Mucosa of descending colon (tissue), 3 donors: ENCODE measurements at regions not wholly inside any gene's neighbourhood (a gene's known extent, or its start where the extent isn't known, plus 50 kb on each side); places are given as distances from the start of the nearest gene placed in this dataset.
A peak's percentile ranks its signal among the peaks of the same experiment; 100 is the strongest.

Experiments used
- ATAC-seq: fragments of 200-7000 bp; cut with Tn5 transposase; one replicate; pipeline ENCODE4 v1.9.1; 2020; ENCODE audit warnings: mild to moderate bottlenecking, moderate library complexity
- DNase-seq, 3 donors: peaks; one replicate each; pipeline ENCODE4 v3.0.0-alpha.2; 2020
- H3K36me3 ChIP-seq: fragments of 200-600 bp; one replicate; pipeline ENCODE4 v1.8.0; 2021; ENCODE audit warnings: low read depth, mild to moderate bottlenecking
- H3K4me1 ChIP-seq: fragments of 200-600 bp; one replicate; pipeline ENCODE4 v1.8.0; 2021; ENCODE audit warnings: low read depth, mild to moderate bottlenecking
- H3K4me3 ChIP-seq: fragments of 200-600 bp; one replicate; pipeline ENCODE4 v1.8.0; 2021; ENCODE audit warnings: mild to moderate bottlenecking
- H3K9me3 ChIP-seq: fragments of 200-600 bp; one replicate; pipeline ENCODE4 v1.8.0; 2021; ENCODE audit warnings: mild to moderate bottlenecking
- intact Hi-C, 2 donors: fragments of 100-400 bp; cut with DNase I in 1 of 2; cut with micrococcal nuclease in 1 of 2; formaldehyde crosslinking; loops; one replicate each; pipeline versions ENCODE4 v1.11.0 to v1.11.1; 2022; cut with DNase I, micrococcal nuclease
- TF ChIP-seq, protein P1 (sequence below): fragments of 200-600 bp; IDR thresholded peaks from one replicate; pipeline ENCODE4 v1.8.0; 2022; ENCODE audit warnings: antibody characterized with exemption, mild to moderate bottlenecking
- donor health status: DM: no; HTN: no; CAD: no; lungs with moderate emphysema.
- donor health status: DM: no; HTN: no; CAD: no.
- donor health status: DM: no; HTN: yes; CAD: no.

DNA sequence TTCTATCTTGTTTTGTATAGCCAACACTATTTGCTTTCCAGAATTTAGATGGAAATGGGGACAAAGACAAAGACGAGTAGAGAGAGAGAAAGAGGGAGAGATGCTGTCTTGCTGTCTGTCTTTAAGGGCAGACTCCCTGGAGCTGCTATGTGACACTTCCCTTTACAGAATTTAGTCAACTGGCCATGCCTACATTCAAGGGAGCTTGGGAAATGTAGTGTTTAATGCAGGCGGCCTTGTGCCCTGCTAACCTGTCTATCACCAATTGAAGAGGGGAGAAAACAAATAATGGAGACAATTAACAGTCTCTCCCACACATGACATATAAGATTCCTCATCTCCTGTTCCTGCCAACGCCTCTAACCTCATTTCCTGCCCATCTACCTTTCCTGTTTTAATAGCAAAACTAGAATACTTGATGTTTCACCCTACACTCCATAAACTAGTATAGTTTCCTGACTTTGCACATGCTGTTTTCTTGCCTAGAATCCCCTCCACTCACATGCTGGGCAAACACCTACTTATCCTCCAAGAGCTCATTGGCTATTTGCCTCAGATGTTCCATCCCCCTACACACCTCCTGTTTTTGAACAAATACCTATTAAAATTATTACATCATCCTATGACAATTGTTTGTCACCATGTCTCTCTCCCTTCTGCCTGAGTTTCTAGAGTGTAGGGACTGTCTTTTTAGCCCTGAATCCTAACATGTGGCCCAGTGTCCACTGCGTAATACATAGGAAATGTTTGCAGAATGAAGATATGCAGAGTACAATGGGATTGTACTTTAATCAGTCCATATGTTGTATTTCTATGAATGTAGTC lies 117.2 kb downstream of the SLC25A24 start:
- Histone ChIP-seq H3K36me3 (no peaks in the 10 kb centered on the region), H3K4me1 (no peaks in the 10 kb centered on the region), H3K4me3 (no peak overlapping the region), H3K9me3 (no peaks in the 10 kb centered on the region)
- ATAC-seq = no peak
- intact Hi-C loops = no loop called here
- no peak for DNase-seq
- TF ChIP-seq, protein P1, sequence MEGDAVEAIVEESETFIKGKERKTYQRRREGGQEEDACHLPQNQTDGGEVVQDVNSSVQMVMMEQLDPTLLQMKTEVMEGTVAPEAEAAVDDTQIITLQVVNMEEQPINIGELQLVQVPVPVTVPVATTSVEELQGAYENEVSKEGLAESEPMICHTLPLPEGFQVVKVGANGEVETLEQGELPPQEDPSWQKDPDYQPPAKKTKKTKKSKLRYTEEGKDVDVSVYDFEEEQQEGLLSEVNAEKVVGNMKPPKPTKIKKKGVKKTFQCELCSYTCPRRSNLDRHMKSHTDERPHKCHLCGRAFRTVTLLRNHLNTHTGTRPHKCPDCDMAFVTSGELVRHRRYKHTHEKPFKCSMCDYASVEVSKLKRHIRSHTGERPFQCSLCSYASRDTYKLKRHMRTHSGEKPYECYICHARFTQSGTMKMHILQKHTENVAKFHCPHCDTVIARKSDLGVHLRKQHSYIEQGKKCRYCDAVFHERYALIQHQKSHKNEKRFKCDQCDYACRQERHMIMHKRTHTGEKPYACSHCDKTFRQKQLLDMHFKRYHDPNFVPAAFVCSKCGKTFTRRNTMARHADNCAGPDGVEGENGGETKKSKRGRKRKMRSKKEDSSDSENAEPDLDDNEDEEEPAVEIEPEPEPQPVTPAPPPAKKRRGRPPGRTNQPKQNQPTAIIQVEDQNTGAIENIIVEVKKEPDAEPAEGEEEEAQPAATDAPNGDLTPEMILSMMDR = no peak

DNA sequence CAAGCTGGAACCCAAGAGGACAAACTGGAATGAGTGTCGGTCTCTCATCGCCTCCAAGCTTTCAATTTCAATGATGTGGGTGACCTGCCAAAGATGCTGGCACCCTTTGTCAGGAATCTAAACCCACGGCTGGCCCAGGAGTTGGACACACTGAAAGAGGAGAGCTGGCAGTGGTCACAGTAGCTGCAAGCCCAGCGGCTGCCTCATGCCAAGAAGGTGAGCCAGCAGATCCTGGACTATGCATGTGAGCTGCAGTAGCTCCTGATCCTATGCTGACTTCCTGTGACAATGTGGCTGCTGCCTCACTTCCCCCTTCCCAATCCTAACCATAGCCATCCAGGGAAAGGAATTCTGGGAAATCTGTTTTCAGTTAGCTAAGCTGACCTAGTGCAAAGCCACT lies 117.0 kb upstream of the VAV3 start:
- H3K4me3 ChIP-seq = no peak overlapping the region
- no peaks in the 10 kb centered on the region for H3K4me1 ChIP-seq
- TF ChIP-seq, protein P1 = no peak
- DNase-seq = no peak
- H3K36me3 ChIP-seq = no peaks in the 10 kb centered on the region
- ATAC-seq = no peak
- intact Hi-C loops = no loop called here
- H3K9me3 ChIP-seq = no peaks in the 10 kb centered on the region

DNA sequence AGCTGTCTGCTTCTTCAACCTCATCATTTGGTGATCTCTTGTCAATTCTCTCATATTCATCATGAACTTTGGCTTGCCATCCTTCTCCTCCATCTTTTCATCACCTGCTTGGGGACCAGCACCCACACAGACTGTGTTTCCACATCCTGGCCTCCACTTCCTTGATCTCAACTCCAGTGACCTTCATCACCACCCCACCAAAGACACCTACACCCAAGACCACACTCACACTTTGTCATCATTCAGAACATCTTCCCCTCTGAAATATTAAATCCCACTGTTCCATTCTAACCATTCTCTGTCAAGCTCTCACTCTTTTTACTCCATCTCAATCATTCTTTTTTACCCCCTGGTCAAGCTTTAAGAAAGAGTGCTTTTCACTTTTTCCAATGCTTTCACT lies 115.5 kb upstream of the VAV3 start:
- peak; percentile 22 for ATAC-seq

DNA sequence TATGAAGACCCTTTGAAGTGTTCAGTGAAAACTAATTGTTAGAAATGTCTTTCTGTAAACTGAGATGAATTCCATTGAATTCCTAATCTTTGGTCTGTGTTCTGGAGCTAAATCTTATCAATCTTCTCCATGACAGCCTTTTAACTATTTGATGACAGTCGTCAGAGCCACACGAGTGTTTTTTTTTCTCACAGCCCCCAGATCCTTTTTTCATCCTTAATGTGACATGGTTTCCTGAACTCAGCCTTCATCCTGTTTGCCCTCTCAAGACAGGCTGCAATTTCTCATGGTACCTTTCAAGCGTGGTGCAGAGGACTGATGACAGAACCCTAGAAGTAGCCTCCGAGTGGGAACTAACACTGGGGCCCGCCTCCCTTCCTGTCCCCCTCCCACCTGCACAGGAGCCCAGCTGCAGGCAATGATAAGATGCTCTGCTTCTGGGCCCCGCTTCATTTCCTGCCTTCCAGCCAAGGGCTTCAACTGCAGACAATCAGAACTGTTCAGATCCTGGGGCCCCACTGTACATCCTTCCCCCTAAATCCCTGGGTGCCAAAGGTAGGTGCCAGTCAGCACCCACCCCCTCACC lies 114.6 kb upstream of the VAV3 start:
- TF ChIP-seq, protein P1 = no peak
- H3K4me1 ChIP-seq = no peaks in the 10 kb centered on the region
- H3K36me3 ChIP-seq = no peaks in the 10 kb centered on the region
- no peaks in the 10 kb centered on the region for H3K9me3 ChIP-seq
- no peak overlapping the region for H3K4me3 ChIP-seq
- ATAC-seq = peak; percentile 76
- intact Hi-C loops = no loop called here
- peak in 2 of 3 donors; percentile 21 to 67 for DNase-seq

More for the DNA sequence above, 115.5 kb upstream of the VAV3 start:
- intact Hi-C loops = no loop called here
- Histone ChIP-seq H3K4me1 (no peaks in the 10 kb centered on the region), H3K4me3 (no peak overlapping the region), H3K36me3 (no peaks in the 10 kb centered on the region), H3K9me3 (no peaks in the 10 kb centered on the region)
- TF ChIP-seq, protein P1 = no peak
- DNase-seq = no peak

DNA sequence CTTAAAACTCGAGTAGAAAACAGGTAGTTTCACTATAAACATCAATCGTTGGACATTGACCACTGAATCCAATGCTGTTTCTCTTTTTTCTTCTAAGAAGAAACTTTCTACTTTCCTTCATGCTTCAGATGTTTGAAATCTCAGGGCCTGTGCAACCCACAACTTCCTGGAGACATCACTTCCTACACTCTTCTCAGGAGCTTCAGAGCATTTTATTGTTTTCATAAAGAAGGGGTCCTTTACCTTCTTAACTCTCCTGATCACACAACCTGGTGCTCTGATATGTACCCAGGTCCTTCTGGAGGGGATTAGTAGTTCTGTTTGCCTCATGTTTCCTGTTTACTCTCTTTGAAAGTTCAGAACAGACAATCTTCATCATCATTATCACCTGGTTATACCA lies 113.0 kb upstream of the VAV3 start:
- no peak overlapping the region for H3K4me3 ChIP-seq
- TF ChIP-seq, protein P1 = no peak
- no peaks in the 10 kb centered on the region for H3K36me3 ChIP-seq
- intact Hi-C loops = no loop called here
- ATAC-seq (peak; percentile 27), DNase-seq (no peak)
- H3K4me1 ChIP-seq = no peaks in the 10 kb centered on the region
- no peaks in the 10 kb centered on the region for H3K9me3 ChIP-seq
